Lower lobe of right lung (tissue), 2 donors: ENCODE measurements at regions not wholly inside any gene's neighbourhood (a gene's known extent, or its start where the extent isn't known, plus 50 kb on each side); places are given as distances from the start of the nearest gene placed in this dataset.
A peak's percentile ranks its signal among the peaks of the same experiment; 100 is the strongest.

ENCODE experiments used
- ATAC-seq, 2 donors: fragments of 200-7000 bp; cut with Tn5 transposase; one replicate each; pipeline ENCODE4 v1.9.1; 2020 to 2022; ENCODE audit warnings: mild to moderate bottlenecking in 2 of 2, moderate library complexity in 2 of 2
- DNase-seq: peaks from one replicate; pipeline ENCODE4 v3.0.0-alpha.2; 2020
- H3K27ac ChIP-seq: fragments of 200-600 bp; one replicate; pipeline ENCODE4 v1.8.0; 2022
- H3K27me3 ChIP-seq: fragments of 200-600 bp; one replicate; pipeline ENCODE4 v1.8.0; 2022; ENCODE audit warnings: low read depth
- H3K36me3 ChIP-seq: fragments of 200-600 bp; one replicate; pipeline ENCODE4 v1.8.0; 2022; ENCODE audit warnings: mild to moderate bottlenecking
- H3K4me1 ChIP-seq: fragments of 200-600 bp; one replicate; pipeline ENCODE4 v1.8.0; 2022
- H3K4me3 ChIP-seq: fragments of 200-600 bp; one replicate; pipeline ENCODE4 v1.8.0; 2022; ENCODE audit warnings: mild to moderate bottlenecking
- H3K9me3 ChIP-seq: fragments of 200-600 bp; one replicate; pipeline ENCODE4 v1.8.0; 2022
- CTCF ChIP-seq: fragments of 200-600 bp; IDR thresholded peaks from one replicate; pipeline ENCODE4 v1.8.0; 2022; ENCODE audit warnings: antibody characterized with exemption, mild to moderate bottlenecking
- intact Hi-C: fragments of 100-400 bp; cut with DNase I; formaldehyde crosslinking; loops from one replicate; pipeline ENCODE4 v1.11.0; 2022
- donor health status: DM: no; HTN: yes; CAD: no; lungs with severe emphysema.

GRCh38 chr10:57535306-57535705 lies 732.4 kb downstream of the IPMK start:
- intact Hi-C loops: no loop called here
- no peak for TF ChIP-seq CTCF

GRCh38 chr10:57513637-57514036 lies 754.1 kb downstream of the IPMK start:
- no peak overlapping the region for H3K27ac ChIP-seq
- H3K4me3 ChIP-seq: no peak overlapping the region
- no peaks in the 10 kb centered on the region for H3K27me3 ChIP-seq
- DNase-seq (no peak), ATAC-seq (no peak)
- H3K9me3 ChIP-seq: no peaks in the 10 kb centered on the region
- H3K4me1 ChIP-seq: no peaks in the 10 kb centered on the region
- intact Hi-C loops: no loop called here
- no peak for TF ChIP-seq CTCF
- H3K36me3 ChIP-seq: no peaks in the 10 kb centered on the region

More at GRCh38 chr10:57535306-57535705, 732.4 kb downstream of the IPMK start:
- DNase-seq: no peak
- ATAC-seq: no peak
- Histone ChIP-seq H3K27me3 (no peaks in the 10 kb centered on the region), H3K36me3 (no peaks in the 10 kb centered on the region), H3K4me1 (no peaks in the 10 kb centered on the region), H3K27ac (no peak overlapping the region), H3K9me3 (no peaks in the 10 kb centered on the region), H3K4me3 (no peak overlapping the region)

DNA sequence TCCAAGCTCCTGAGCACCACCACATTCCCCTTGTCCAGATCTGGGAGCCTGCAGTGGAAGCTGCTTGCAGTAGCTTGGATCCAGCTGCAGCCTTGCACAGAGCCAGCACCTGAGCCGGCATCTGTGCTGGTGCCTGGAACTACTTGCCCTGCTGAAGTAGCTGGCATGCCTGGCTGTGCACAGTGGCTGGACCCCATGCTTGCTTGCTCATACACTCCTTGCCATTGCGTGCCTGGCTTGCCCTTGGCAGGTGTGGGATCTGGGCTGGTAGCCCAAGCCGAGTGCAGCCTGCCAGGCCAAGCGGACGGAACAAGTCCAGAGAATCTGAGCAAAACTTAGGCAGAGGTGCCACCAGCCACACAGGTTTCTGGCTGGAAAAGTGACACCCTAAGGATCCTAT lies 759.9 kb downstream of the IPMK start:
- no peak for TF ChIP-seq CTCF
- no peak overlapping the region for H3K27ac ChIP-seq
- DNase-seq (no peak), ATAC-seq (peak in 1 of 2 donors; percentile 41)
- H3K4me1 ChIP-seq: no peaks in the 10 kb centered on the region
- H3K4me3 ChIP-seq: no peak overlapping the region
- no peaks in the 10 kb centered on the region for H3K27me3 ChIP-seq
- intact Hi-C loops: no loop called here
- H3K9me3 ChIP-seq: no peaks in the 10 kb centered on the region
- H3K36me3 ChIP-seq: no peaks in the 10 kb centered on the region

GRCh38 chr10:57506414-57507094 lies 761.1 kb downstream of the IPMK start:
- Histone ChIP-seq H3K27ac (no peak overlapping the region), H3K27me3 (no peaks in the 10 kb centered on the region), H3K4me1 (no peaks in the 10 kb centered on the region), H3K4me3 (no peak overlapping the region), H3K9me3 (no peaks in the 10 kb centered on the region), H3K36me3 (no peaks in the 10 kb centered on the region)
- ATAC-seq: peak in 1 of 2 donors; percentile 37
- no peak for TF ChIP-seq CTCF
- DNase-seq: peak; percentile 39
- intact Hi-C loops: no loop called here

GRCh38 chr10:57494486-57494885 lies 773.2 kb downstream of the IPMK start:
- DNase-seq (no peak), ATAC-seq (no peak)
- no peaks in the 10 kb centered on the region for H3K9me3 ChIP-seq
- intact Hi-C loops: no loop called here
- H3K36me3 ChIP-seq: no peaks in the 10 kb centered on the region
- no peak overlapping the region for H3K27ac ChIP-seq
- H3K4me1 ChIP-seq: no peaks in the 10 kb centered on the region
- H3K4me3 ChIP-seq: no peak overlapping the region
- no peaks in the 10 kb centered on the region for H3K27me3 ChIP-seq
- no peak for TF ChIP-seq CTCF
